ENCODE measurements at regions not wholly inside any gene's neighbourhood (a gene's known extent, or its start where the extent isn't known, plus 50 kb on each side); places are given as distances from the start of the nearest gene placed in this dataset.
"Not testable (repeated sequence)": the region's sequence is repeated elsewhere in the genome, so short reads cannot be mapped to it uniquely, and the experiment has no call there.

- no peak overlapping the region for H3K27ac ChIP-seq
- H3K9me3 ChIP-seq, result no peaks in the 10 kb centered on the region
- no peaks in the 10 kb centered on the region for H3K36me3 ChIP-seq
- no peak overlapping the region for H3K4me3 ChIP-seq (ENCODE audit: low read depth in 1 of 2, low read length in 1 of 2)
- H3K4me1 ChIP-seq (ENCODE audit: control insufficient read depth in 1 of 2, insufficient read depth in 1 of 2, low read depth in 1 of 2, low read length in 1 of 2), result no peaks in the 10 kb centered on the region
- TF ChIP-seq, protein P1, sequence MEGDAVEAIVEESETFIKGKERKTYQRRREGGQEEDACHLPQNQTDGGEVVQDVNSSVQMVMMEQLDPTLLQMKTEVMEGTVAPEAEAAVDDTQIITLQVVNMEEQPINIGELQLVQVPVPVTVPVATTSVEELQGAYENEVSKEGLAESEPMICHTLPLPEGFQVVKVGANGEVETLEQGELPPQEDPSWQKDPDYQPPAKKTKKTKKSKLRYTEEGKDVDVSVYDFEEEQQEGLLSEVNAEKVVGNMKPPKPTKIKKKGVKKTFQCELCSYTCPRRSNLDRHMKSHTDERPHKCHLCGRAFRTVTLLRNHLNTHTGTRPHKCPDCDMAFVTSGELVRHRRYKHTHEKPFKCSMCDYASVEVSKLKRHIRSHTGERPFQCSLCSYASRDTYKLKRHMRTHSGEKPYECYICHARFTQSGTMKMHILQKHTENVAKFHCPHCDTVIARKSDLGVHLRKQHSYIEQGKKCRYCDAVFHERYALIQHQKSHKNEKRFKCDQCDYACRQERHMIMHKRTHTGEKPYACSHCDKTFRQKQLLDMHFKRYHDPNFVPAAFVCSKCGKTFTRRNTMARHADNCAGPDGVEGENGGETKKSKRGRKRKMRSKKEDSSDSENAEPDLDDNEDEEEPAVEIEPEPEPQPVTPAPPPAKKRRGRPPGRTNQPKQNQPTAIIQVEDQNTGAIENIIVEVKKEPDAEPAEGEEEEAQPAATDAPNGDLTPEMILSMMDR (IDR thresholded peaks at IDR 0.05), result no peak
- H3K27me3 ChIP-seq, result no peaks in the 10 kb centered on the region
These were observed 303.2 kb downstream of the PREX1 start for GRCh38 chr20:48524582-48524981.

DNA sequence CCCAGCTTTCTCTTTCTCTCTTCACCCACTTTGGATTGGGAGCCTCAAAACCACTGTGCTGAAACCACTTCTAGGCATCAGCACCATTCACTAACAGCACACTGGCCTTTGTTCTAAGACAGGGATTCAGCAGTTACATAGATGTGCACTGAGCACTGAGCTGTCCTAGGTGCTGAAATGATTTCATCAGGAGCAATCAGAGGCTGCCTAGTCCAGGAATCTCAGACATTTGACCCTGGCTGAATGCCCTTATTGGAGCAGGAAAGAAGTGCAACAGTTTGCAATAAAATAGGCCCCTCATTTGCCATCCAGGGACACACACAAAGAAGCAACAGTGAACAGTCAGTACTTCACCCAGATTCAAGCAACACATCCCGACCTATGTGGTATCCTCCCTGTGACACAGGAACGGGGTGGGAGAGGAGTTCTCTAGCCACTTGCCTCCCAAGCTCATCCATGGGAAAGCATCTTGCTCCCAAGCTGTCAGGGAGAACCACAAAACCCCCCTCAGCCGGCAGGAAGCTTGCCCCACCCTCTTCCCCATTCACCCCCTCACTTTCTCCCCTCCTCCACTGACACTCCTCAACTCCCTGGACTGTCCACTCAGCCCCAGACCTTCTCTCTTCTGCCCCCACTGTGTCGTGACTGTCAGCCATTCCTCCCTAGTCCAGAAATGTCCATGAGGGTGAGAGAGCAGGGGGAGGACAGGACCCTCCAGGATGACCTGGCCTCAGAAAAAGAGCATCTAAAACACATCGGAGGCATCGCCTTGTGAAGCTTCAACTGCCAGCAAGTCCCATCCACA, 304.4 kb downstream of the PREX1 start:
- Histone ChIP-seq H3K27ac (no peak overlapping the region), H3K4me3 (ENCODE audit: low read depth in 1 of 2, low read length in 1 of 2) (no peak overlapping the region), H3K27me3 (no peaks in the 10 kb centered on the region), H3K9me3 (no peaks in the 10 kb centered on the region), H3K36me3 (no peaks in the 10 kb centered on the region), H3K4me1 (ENCODE audit: control insufficient read depth in 1 of 2, insufficient read depth in 1 of 2, low read depth in 1 of 2, low read length in 1 of 2) (no peaks in the 10 kb centered on the region)
- TF ChIP-seq, protein P1 (IDR thresholded peaks at IDR 0.05), result no peak

GRCh38 chr20:48521121-48521520, 306.7 kb downstream of the PREX1 start:
- Histone ChIP-seq H3K36me3 (no peaks in the 10 kb centered on the region), H3K4me3 (ENCODE audit: low read depth in 1 of 2, low read length in 1 of 2) (no peak overlapping the region), H3K27ac (no peak overlapping the region), H3K27me3 (peaks cover 3% of the 10 kb centered on the region), H3K9me3 (no peaks in the 10 kb centered on the region), H3K4me1 (ENCODE audit: control insufficient read depth in 1 of 2, insufficient read depth in 1 of 2, low read depth in 1 of 2, low read length in 1 of 2) (no peaks in the 10 kb centered on the region)
- TF ChIP-seq, protein P1 (IDR thresholded peaks at IDR 0.05), result no peak

DNA sequence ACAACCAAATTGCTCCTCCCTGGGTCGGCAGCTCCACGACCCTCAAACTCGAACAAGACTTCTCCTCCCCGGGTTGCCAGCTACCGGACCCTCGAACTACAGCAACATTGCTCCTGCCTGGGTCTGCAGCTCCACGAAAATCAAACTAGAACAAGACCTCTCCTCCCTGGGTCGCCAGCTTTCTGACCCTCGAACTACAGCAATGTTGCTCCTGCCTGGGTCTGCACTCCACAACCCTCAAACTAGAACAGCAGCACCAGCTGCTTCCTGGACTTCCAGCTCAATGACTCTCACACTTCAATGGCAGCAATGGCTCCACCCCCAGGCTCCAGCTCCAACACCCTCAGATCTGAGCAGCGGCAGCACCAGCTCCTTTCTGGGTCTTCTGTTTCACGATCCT, 311.6 kb downstream of the PREX1 start:
- H3K27me3 ChIP-seq, result peaks cover 11% of the 10 kb centered on the region
- H3K27ac ChIP-seq; H3K4me3 ChIP-seq (ENCODE audit: low read depth in 1 of 2, low read length in 1 of 2); H3K9me3 ChIP-seq; H3K4me1 ChIP-seq (ENCODE audit: control insufficient read depth in 1 of 2, insufficient read depth in 1 of 2, low read depth in 1 of 2, low read length in 1 of 2); H3K36me3 ChIP-seq: not testable (repeated sequence)

- not testable (repeated sequence) for H3K4me1 ChIP-seq (ENCODE audit: control insufficient read depth in 1 of 2, insufficient read depth in 1 of 2, low read depth in 1 of 2, low read length in 1 of 2); H3K27ac ChIP-seq; H3K4me3 ChIP-seq (ENCODE audit: low read depth in 1 of 2, low read length in 1 of 2); H3K36me3 ChIP-seq; H3K9me3 ChIP-seq
- H3K27me3 ChIP-seq, result peaks cover 11% of the 10 kb centered on the region
These were observed 313.2 kb downstream of the PREX1 start for GRCh38 chr20:48514577-48514976.

DNA sequence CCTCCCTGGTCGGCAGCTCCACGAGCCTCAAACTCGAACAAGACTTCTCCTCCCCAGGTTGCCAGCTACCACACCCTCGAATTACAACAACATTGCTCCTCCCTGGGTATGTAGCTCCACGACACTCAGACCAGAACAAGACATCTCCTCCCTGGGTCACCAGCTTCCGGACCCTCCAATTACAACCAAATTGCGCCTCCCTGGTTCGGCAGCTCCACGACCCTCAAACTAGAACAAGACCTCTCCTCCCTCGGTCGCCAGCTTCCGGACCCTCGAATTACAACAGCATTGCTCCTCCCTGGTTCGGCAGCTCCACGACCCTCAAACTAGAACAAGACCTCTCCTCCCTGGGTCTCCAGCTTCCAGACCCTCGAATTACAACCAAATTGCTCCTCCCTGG, 315.3 kb downstream of the PREX1 start:
- not testable (repeated sequence) for H3K4me1 ChIP-seq (ENCODE audit: control insufficient read depth in 1 of 2, insufficient read depth in 1 of 2, low read depth in 1 of 2, low read length in 1 of 2); H3K27ac ChIP-seq; H3K4me3 ChIP-seq (ENCODE audit: low read depth in 1 of 2, low read length in 1 of 2); H3K36me3 ChIP-seq; H3K9me3 ChIP-seq
- H3K27me3 ChIP-seq, result peaks cover 11% of the 10 kb centered on the region

- H3K27me3 ChIP-seq, result not testable (repeated sequence)
These were observed 322.7 kb downstream of the PREX1 start for GRCh38 chr20:48505066-48505465.

More at GRCh38 chr20:48505066-48505465, 322.7 kb downstream of the PREX1 start:
- not testable (repeated sequence) for H3K27ac ChIP-seq; H3K4me1 ChIP-seq (ENCODE audit: control insufficient read depth in 1 of 2, insufficient read depth in 1 of 2, low read depth in 1 of 2, low read length in 1 of 2); H3K9me3 ChIP-seq; H3K36me3 ChIP-seq; H3K4me3 ChIP-seq (ENCODE audit: low read depth in 1 of 2, low read length in 1 of 2)
